Stimulated activated CD4-positive, alpha-beta T cell treated with anti-CD3 and anti-CD28 coated beads, Interleukin-2, amount 100 ng/mL, for 48 hours (primary cell): ENCODE measurements at regions not wholly inside any gene's neighbourhood (a gene's known extent, or its start where the extent isn't known, plus 50 kb on each side); places are given as distances from the start of the nearest gene placed in this dataset.

Experiments used
- DNase-seq, 2 donors: peaks; one replicate each; pipeline ENCODE4 v3.0.0-alpha.2; 2020

GRCh38 chr9:79287708-79288290 is 284.0 kb upstream of the TLE4 start:
- DNase-seq: no peak

GRCh38 chr9:79289856-79290255 is 281.9 kb upstream of the TLE4 start:
- DNase-seq: no peak

GRCh38 chr9:79292731-79293280 is 279.0 kb upstream of the TLE4 start:
- DNase-seq: no peak

- no peak for DNase-seq
These were observed 271.7 kb upstream of the TLE4 start for GRCh38 chr9:79300068-79300467.

GRCh38 chr9:79301085-79301484 is 270.7 kb upstream of the TLE4 start:
- DNase-seq: no peak

GRCh38 chr9:79301551-79302391 is 270.0 kb upstream of the TLE4 start:
- no peak for DNase-seq

GRCh38 chr9:79302569-79302968 is 269.2 kb upstream of the TLE4 start:
- no peak for DNase-seq

GRCh38 chr9:79308012-79308411 is 263.8 kb upstream of the TLE4 start:
- DNase-seq: no peak

- no peak for DNase-seq
These were observed 258.9 kb upstream of the TLE4 start for GRCh38 chr9:79312686-79313421.

GRCh38 chr9:79325501-79325900 is 246.3 kb upstream of the TLE4 start:
- no peak for DNase-seq

- DNase-seq: no peak
These were observed 241.9 kb upstream of the TLE4 start for GRCh38 chr9:79329861-79330260.

GRCh38 chr9:79334001-79334400 is 237.8 kb upstream of the TLE4 start:
- DNase-seq: no peak

- no peak for DNase-seq
These were observed 237.1 kb upstream of the TLE4 start for GRCh38 chr9:79334711-79335110.

- no peak for DNase-seq
These were observed 235.8 kb upstream of the TLE4 start for GRCh38 chr9:79335987-79336386.

- no peak for DNase-seq
These were observed 230.2 kb upstream of the TLE4 start for GRCh38 chr9:79341561-79341960.

GRCh38 chr9:79346350-79347020 is 225.3 kb upstream of the TLE4 start:
- DNase-seq: no peak

- no peak for DNase-seq
These were observed 219.4 kb upstream of the TLE4 start for GRCh38 chr9:79352322-79352721.

- no peak for DNase-seq
These were observed 217.8 kb upstream of the TLE4 start for GRCh38 chr9:79353856-79354520.

- no peak for DNase-seq
These were observed 214.6 kb upstream of the TLE4 start for GRCh38 chr9:79357194-79357593.

- no peak for DNase-seq
These were observed 214.1 kb upstream of the TLE4 start for GRCh38 chr9:79357616-79358015.

GRCh38 chr9:79360387-79361347 is 211.1 kb upstream of the TLE4 start:
- DNase-seq: no peak
